ENCODE measurements at regions not wholly inside any gene's neighbourhood (a gene's known extent, or its start where the extent isn't known, plus 50 kb on each side); places are given as distances from the start of the nearest gene placed in this dataset.
"Not testable (repeated sequence)": the region's sequence is repeated elsewhere in the genome, so short reads cannot be mapped to it uniquely, and the experiment has no call there.

GRCh38 chr16:88164196-88165039 is 213.2 kb downstream of the BANP start:
- not testable (repeated sequence) for DNase-seq

- not testable (repeated sequence) for DNase-seq
Observed at GRCh38 chr16:88165040-88165544, 213.9 kb downstream of the BANP start.

GRCh38 chr16:88165683-88166082 is 214.4 kb downstream of the BANP start:
- DNase-seq, result not testable (repeated sequence)

GRCh38 chr16:88166209-88166773 is 215.1 kb downstream of the BANP start:
- not testable (repeated sequence) for DNase-seq

- DNase-seq, result not testable (repeated sequence)
Observed at GRCh38 chr16:88167798-88168556, 214.8 kb upstream of the ZNF469 start.

GRCh38 chr16:88168557-88168949 is 214.2 kb upstream of the ZNF469 start:
- not testable (repeated sequence) for DNase-seq

GRCh38 chr16:88169136-88169830 is 213.5 kb upstream of the ZNF469 start:
- DNase-seq, result not testable (repeated sequence)

GRCh38 chr16:88169831-88170165 is 213.0 kb upstream of the ZNF469 start:
- DNase-seq, result not testable (repeated sequence)

GRCh38 chr16:88170528-88170991 is 212.2 kb upstream of the ZNF469 start:
- no peak for DNase-seq

GRCh38 chr16:88171126-88171525 is 211.6 kb upstream of the ZNF469 start:
- not testable (repeated sequence) for DNase-seq

GRCh38 chr16:88176184-88176583 is 206.6 kb upstream of the ZNF469 start:
- not testable (repeated sequence) for DNase-seq

GRCh38 chr16:88176591-88177180 is 206.1 kb upstream of the ZNF469 start:
- not testable (repeated sequence) for DNase-seq

- DNase-seq, result not testable (repeated sequence)
Observed at GRCh38 chr16:88178251-88178650, 204.5 kb upstream of the ZNF469 start.

- DNase-seq, result not testable (repeated sequence)
Observed at GRCh38 chr16:88178896-88179295, 203.9 kb upstream of the ZNF469 start.

GRCh38 chr16:88182967-88183881 is 199.5 kb upstream of the ZNF469 start:
- not testable (repeated sequence) for DNase-seq

GRCh38 chr16:88184053-88184452 is 198.7 kb upstream of the ZNF469 start:
- not testable (repeated sequence) for DNase-seq

- not testable (repeated sequence) for DNase-seq
Observed at GRCh38 chr16:88184566-88185355, 198.0 kb upstream of the ZNF469 start.

- DNase-seq, result not testable (repeated sequence)
Observed at GRCh38 chr16:88185406-88185805, 197.4 kb upstream of the ZNF469 start.

Data from skin of body (tissue), 1 donor.